Mammary epithelial cell (primary cell): ENCODE measurements at regions not wholly inside any gene's neighbourhood (a gene's known extent, or its start where the extent isn't known, plus 50 kb on each side); places are given as distances from the start of the nearest gene placed in this dataset.

ENCODE experiments used
- EZH2 ChIP-seq: IDR thresholded peaks from 2 replicates; pipeline ENCODE4 v1.6.1; 2012; ENCODE audit warnings: low read length, inconsistent platforms, borderline replicate concordance
- TF ChIP-seq, protein P1 (sequence below), 2 donors: IDR thresholded peaks in 1 of 2; conservative IDR thresholded peaks in 1 of 2; 2 replicates each; pipeline ENCODE4 v1.5.1; 2011 to 2012; ENCODE audit warnings: inconsistent platforms in 2 of 2, low read length in 2 of 2, mild to moderate bottlenecking in 2 of 2, control low read depth in 1 of 2, low read depth in 1 of 2; ENCODE audit not compliant: insufficient read depth in 1 of 2; ENCODE audit errors: extremely low read depth in 1 of 2

DNA sequence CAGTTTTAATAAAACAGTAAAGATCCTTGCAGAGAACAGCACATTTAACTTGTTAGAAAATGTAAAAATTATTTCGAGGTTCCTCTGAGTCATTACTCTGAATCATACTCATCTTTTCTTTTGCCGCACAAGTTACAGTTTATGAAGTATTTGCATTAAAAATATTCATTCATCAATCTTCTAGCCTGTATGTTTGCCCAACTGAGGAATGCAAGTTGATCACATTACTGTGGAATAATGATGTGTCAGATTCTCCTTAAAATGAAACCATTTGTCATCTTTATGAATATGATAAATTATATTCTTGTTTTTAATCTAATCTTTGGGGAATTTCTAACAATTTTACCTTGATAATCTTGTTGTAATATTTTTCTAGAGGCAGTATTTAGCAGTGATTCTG lies 340.4 kb upstream of the OPRM1 start:
- TF ChIP-seq, protein P1, sequence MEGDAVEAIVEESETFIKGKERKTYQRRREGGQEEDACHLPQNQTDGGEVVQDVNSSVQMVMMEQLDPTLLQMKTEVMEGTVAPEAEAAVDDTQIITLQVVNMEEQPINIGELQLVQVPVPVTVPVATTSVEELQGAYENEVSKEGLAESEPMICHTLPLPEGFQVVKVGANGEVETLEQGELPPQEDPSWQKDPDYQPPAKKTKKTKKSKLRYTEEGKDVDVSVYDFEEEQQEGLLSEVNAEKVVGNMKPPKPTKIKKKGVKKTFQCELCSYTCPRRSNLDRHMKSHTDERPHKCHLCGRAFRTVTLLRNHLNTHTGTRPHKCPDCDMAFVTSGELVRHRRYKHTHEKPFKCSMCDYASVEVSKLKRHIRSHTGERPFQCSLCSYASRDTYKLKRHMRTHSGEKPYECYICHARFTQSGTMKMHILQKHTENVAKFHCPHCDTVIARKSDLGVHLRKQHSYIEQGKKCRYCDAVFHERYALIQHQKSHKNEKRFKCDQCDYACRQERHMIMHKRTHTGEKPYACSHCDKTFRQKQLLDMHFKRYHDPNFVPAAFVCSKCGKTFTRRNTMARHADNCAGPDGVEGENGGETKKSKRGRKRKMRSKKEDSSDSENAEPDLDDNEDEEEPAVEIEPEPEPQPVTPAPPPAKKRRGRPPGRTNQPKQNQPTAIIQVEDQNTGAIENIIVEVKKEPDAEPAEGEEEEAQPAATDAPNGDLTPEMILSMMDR (conservative IDR thresholded peaks at IDR 0.05 in 1 of 2, IDR thresholded peaks at IDR 0.05 in 1 of 2; ENCODE audit: extremely low read depth in 1 of 2, insufficient read depth in 1 of 2, low read depth in 1 of 2, low read length in 2 of 2), result no peak
- TF ChIP-seq EZH2, result no peak
